Testis (tissue), 2 donors: ENCODE measurements at regions not wholly inside any gene's neighbourhood (a gene's known extent, or its start where the extent isn't known, plus 50 kb on each side); places are given as distances from the start of the nearest gene placed in this dataset.

Experiments used
- DNase-seq: peaks from one replicate; pipeline ENCODE4 v3.0.0-alpha.2; 2019
- H3K27ac ChIP-seq, 2 donors: fragments of 200-600 bp; sonication (generic); one replicate each; pipeline ENCODE4 v1.5.1; 2019
- H3K27me3 ChIP-seq: fragments of 200-600 bp; sonication (generic); one replicate; pipeline ENCODE4 v1.5.1; 2019
- H3K36me3 ChIP-seq: fragments of 200-600 bp; sonication (generic); one replicate; pipeline ENCODE4 v1.5.1; 2017; ENCODE audit warnings: low read depth; ENCODE audit errors: missing control alignments
- H3K4me1 ChIP-seq: fragments of 200-600 bp; sonication (generic); one replicate; pipeline ENCODE4 v1.5.1; 2019
- H3K4me3 ChIP-seq, 2 donors: fragments of 200-600 bp; sonication (generic); one replicate each; pipeline ENCODE4 v1.5.1; 2017 to 2019
- H3K9me3 ChIP-seq: fragments of 200-600 bp; sonication (generic); one replicate; pipeline ENCODE4 v1.5.1; 2017
- POLR2A ChIP-seq: fragments of 450-650 bp; IDR thresholded peaks from one replicate; pipeline ENCODE4 v1.6.1; 2017; ENCODE audit warnings: antibody characterized with exemption, mild to moderate bottlenecking, moderate library complexity
- WGBS, 2 donors: methylation state at CpG; one replicate each; pipeline ENCODE4 v1.1.5; 2018; 5-methylcytosine and 5-hydroxymethylcytosine counted together
- intact Hi-C: fragments of 100-400 bp; cut with DNase I; formaldehyde crosslinking; loops from one replicate; pipeline ENCODE4 v1.15.1; 2023; ENCODE audit warnings: low total_unique reads
- TF ChIP-seq, protein P1 (sequence below), 3 experiments: fragments of 450-650 bp in 2 of 3; fragments of 200-600 bp in 1 of 3; sonication (generic) in 1 of 3; IDR thresholded peaks; one replicate each; pipeline ENCODE4 v1.5.1; 2016 to 2019; ENCODE audit warnings: antibody characterized with exemption in 3 of 3, mild to moderate bottlenecking in 2 of 3, moderate library complexity in 1 of 3

DNA sequence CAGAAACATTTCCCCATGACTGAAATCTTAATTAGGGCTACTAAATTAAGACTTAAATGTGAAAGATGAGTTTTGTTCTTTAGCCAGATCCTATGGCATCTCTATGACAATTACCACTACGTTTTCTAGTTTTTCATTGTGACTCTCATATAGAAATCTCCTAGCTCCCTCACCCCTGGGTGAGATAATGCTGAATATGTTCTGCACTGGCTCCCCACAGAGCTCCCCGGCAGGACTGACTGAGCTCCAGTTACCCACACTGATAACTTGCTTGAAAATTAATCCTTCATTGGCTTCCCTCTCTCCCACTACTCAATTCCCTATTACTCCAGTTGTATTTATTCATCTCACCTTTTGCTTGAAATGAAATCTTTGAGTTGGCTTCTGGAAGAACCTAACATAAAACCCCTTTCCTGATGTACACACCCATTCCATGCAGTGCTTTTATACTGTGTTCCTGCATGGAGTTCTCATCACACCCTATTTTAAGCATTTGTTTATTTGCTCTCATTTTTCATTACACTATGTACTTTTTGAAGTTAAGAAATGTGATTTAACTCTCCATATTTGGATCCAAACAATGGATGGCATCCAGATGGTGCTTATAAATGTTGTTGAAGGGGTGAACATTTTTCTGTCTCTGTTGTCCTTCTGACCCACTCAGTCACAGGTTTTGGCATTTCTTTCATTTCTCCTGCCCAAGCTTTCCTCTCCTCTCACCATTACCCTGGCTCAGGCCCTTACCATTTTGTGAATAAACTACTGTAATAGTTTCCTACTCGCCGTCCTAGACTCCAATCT, 623.4 kb downstream of the SPRY1 start:
- peak overlapping the region in 1 of 2 donors; percentile 9 for H3K4me3 ChIP-seq
- H3K4me1 ChIP-seq: peaks cover 14% of the 10 kb centered on the region
- 55 to 58% methylated on average over 4 of the region's 4 CpGs for WGBS, 2 donors
- DNase-seq: no peak
- H3K9me3 ChIP-seq: no peaks in the 10 kb centered on the region
- intact Hi-C loops: no loop called here
- H3K36me3 ChIP-seq: no peaks in the 10 kb centered on the region
- peak overlapping the region; percentile 46 to 47 for H3K27ac ChIP-seq
- no peak for TF ChIP-seq POLR2A
- TF ChIP-seq, protein P1, sequence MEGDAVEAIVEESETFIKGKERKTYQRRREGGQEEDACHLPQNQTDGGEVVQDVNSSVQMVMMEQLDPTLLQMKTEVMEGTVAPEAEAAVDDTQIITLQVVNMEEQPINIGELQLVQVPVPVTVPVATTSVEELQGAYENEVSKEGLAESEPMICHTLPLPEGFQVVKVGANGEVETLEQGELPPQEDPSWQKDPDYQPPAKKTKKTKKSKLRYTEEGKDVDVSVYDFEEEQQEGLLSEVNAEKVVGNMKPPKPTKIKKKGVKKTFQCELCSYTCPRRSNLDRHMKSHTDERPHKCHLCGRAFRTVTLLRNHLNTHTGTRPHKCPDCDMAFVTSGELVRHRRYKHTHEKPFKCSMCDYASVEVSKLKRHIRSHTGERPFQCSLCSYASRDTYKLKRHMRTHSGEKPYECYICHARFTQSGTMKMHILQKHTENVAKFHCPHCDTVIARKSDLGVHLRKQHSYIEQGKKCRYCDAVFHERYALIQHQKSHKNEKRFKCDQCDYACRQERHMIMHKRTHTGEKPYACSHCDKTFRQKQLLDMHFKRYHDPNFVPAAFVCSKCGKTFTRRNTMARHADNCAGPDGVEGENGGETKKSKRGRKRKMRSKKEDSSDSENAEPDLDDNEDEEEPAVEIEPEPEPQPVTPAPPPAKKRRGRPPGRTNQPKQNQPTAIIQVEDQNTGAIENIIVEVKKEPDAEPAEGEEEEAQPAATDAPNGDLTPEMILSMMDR (IDR thresholded peaks at IDR 0.05): no peak
- H3K27me3 ChIP-seq: no peaks in the 10 kb centered on the region

DNA sequence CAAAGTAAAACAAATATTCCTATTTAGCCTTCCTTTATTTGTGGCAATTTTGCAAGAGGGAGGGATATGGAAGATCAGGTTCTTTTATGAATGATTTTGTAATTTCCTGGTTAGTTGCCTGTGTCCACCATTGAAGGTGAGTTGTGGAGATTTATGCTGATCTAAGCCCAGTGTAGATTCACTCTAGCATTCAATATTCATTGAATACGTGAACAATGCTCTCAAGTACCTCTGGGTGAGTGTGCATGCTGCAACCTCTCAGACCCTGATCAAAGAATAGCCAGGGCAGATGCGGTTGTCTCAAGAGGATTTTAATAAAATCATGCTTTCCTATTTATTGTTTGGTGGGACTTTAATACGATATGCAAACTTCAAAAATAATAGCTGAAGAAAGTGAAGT, 628.4 kb downstream of the SPRY1 start:
- 63 to 69% methylated on average over 3 of the region's 3 CpGs for WGBS, 2 donors
- H3K36me3 ChIP-seq: no peaks in the 10 kb centered on the region
- no peak overlapping the region for H3K27ac ChIP-seq
- DNase-seq: no peak
- H3K9me3 ChIP-seq: no peaks in the 10 kb centered on the region
- intact Hi-C loops: no loop called here
- TF ChIP-seq, protein P1 (IDR thresholded peaks at IDR 0.05): no peak
- TF ChIP-seq POLR2A: no peak
- no peaks in the 10 kb centered on the region for H3K27me3 ChIP-seq
- H3K4me3 ChIP-seq: no peak overlapping the region
- peaks cover 5% of the 10 kb centered on the region for H3K4me1 ChIP-seq

- DNase-seq: no peak
- H3K9me3 ChIP-seq: no peaks in the 10 kb centered on the region
- TF ChIP-seq, protein P1 (IDR thresholded peaks at IDR 0.05): no peak
- no peak for TF ChIP-seq POLR2A
- intact Hi-C loops: no loop called here
- no peak overlapping the region for H3K27ac ChIP-seq
- H3K4me1 ChIP-seq: peaks cover 2% of the 10 kb centered on the region
- no peaks in the 10 kb centered on the region for H3K27me3 ChIP-seq
- 56 to 57% methylated on average over 9 of the region's 9 CpGs for WGBS, 2 donors
- no peak overlapping the region for H3K4me3 ChIP-seq
- no peaks in the 10 kb centered on the region for H3K36me3 ChIP-seq
Measured at GRCh38 chr4:124025428-124025827, 628.8 kb downstream of the SPRY1 start.

- intact Hi-C loops: no loop called here
- no peak for TF ChIP-seq POLR2A
- TF ChIP-seq, protein P1 (IDR thresholded peaks at IDR 0.05): no peak
- Histone ChIP-seq H3K9me3 (no peaks in the 10 kb centered on the region), H3K36me3 (no peaks in the 10 kb centered on the region), H3K4me3 (no peak overlapping the region), H3K27me3 (no peaks in the 10 kb centered on the region), H3K27ac (peak overlapping the region; percentile 23 to 24), H3K4me1 (peaks cover 4% of the 10 kb centered on the region)
- no peak for DNase-seq
- WGBS, 2 donors: 50 to 51% methylated on average over 4 of the region's 4 CpGs
Measured at GRCh38 chr4:124028182-124028581, 631.6 kb downstream of the SPRY1 start.

GRCh38 chr4:124030147-124030546, 633.6 kb downstream of the SPRY1 start:
- TF ChIP-seq, protein P1 (IDR thresholded peaks at IDR 0.05): no peak
- peaks cover 7% of the 10 kb centered on the region for H3K4me1 ChIP-seq
- no peaks in the 10 kb centered on the region for H3K36me3 ChIP-seq
- peak overlapping the region in 1 of 2 donors; percentile 62 for H3K27ac ChIP-seq
- intact Hi-C loops: no loop called here
- no peaks in the 10 kb centered on the region for H3K9me3 ChIP-seq
- WGBS, 2 donors: 44 to 45% methylated on average over 2 of the region's 2 CpGs
- no peak overlapping the region for H3K4me3 ChIP-seq
- H3K27me3 ChIP-seq: no peaks in the 10 kb centered on the region
- DNase-seq: peak; percentile 41
